ENCODE measurements at regions not wholly inside any gene's neighbourhood (a gene's known extent, or its start where the extent isn't known, plus 50 kb on each side); places are given as distances from the start of the nearest gene placed in this dataset.

GRCh38 chr2:120939595-120940318 is 204.1 kb downstream of the GLI2 start:
- no peak for FAIRE-seq

- no peak for FAIRE-seq
Observed at GRCh38 chr2:120940319-120940696, 204.6 kb downstream of the GLI2 start.

- no peak for FAIRE-seq
Observed at GRCh38 chr2:120940726-120941256, 205.1 kb downstream of the GLI2 start.

GRCh38 chr2:120941571-120942120 is 206.0 kb downstream of the GLI2 start:
- FAIRE-seq, result no peak

GRCh38 chr2:120942658-120943057 is 207.0 kb downstream of the GLI2 start:
- FAIRE-seq, result no peak

- FAIRE-seq, result no peak
Observed at GRCh38 chr2:120943403-120944034, 207.9 kb downstream of the GLI2 start.

GRCh38 chr2:120944575-120944974 is 208.9 kb downstream of the GLI2 start:
- FAIRE-seq, result no peak

GRCh38 chr2:120945091-120945490 is 209.4 kb downstream of the GLI2 start:
- FAIRE-seq, result no peak

- no peak for FAIRE-seq
Observed at GRCh38 chr2:120945832-120946499, 210.3 kb downstream of the GLI2 start.

GRCh38 chr2:120947327-120947726 is 211.7 kb downstream of the GLI2 start:
- FAIRE-seq, result no peak

- no peak for FAIRE-seq
Observed at GRCh38 chr2:120947982-120948661, 212.5 kb downstream of the GLI2 start.

GRCh38 chr2:120948662-120949011 is 213.0 kb downstream of the GLI2 start:
- no peak for FAIRE-seq

- FAIRE-seq, result no peak
Observed at GRCh38 chr2:120949027-120949956, 213.6 kb downstream of the GLI2 start.

GRCh38 chr2:120949957-120950590 is 214.4 kb downstream of the GLI2 start:
- no peak for FAIRE-seq

GRCh38 chr2:120951693-120952092 is 216.0 kb downstream of the GLI2 start:
- no peak for FAIRE-seq

- no peak for FAIRE-seq
Observed at GRCh38 chr2:120952318-120952717, 216.7 kb downstream of the GLI2 start.

GRCh38 chr2:120953066-120953756 is 217.5 kb downstream of the GLI2 start:
- no peak for FAIRE-seq

GRCh38 chr2:120953843-120954584 is 218.3 kb downstream of the GLI2 start:
- no peak for FAIRE-seq

- FAIRE-seq, result no peak
Observed at GRCh38 chr2:120954939-120955338, 219.3 kb downstream of the GLI2 start.

- FAIRE-seq, result no peak
Observed at GRCh38 chr2:120955427-120955826, 219.8 kb downstream of the GLI2 start.
